AG04449 (cell line): ENCODE measurements at regions not wholly inside any gene's neighbourhood (a gene's known extent, or its start where the extent isn't known, plus 50 kb on each side); places are given as distances from the start of the nearest gene placed in this dataset.

Experiments used
- CTCF ChIA-PET: fragments of 350-600 bp; formaldehyde crosslinking; extraction: SDS; loops from one replicate; lab custom pipeline; 2021; ENCODE audit warnings: antibody characterized with exemption; lab: Yijun Ruan, JAX
- POLR2A ChIA-PET: fragments of 400-600, 350-600 bp; formaldehyde crosslinking; extraction: SDS; loops from one replicate; lab custom pipeline; 2020; ENCODE audit warnings: antibody characterized with exemption, inconsistent platforms; lab: Yijun Ruan, JAX
- DNase-seq: peaks from one replicate; pipeline ENCODE4 v3.0.0-alpha.2; 2010; ENCODE audit warnings: low read depth, low spot score
- H3K4me3 ChIP-seq: 2 replicates; pipeline ENCODE4 v1.5.1; 2011; ENCODE audit warnings: low read depth, mild to moderate bottlenecking, control low read depth, low read length
- CTCF ChIP-seq: IDR thresholded peaks from one replicate; pipeline ENCODE4 v1.5.1; 2011; ENCODE audit warnings: mild to moderate bottlenecking, moderate library complexity, low read length, control low read depth, inconsistent platforms; ENCODE audit not compliant: insufficient read depth; ENCODE audit errors: missing control alignments

- no peak for DNase-seq
- no peak overlapping the region for H3K4me3 ChIP-seq
- CTCF ChIA-PET = no interaction called here
- POLR2A ChIA-PET = no interaction called here
- TF ChIP-seq CTCF = no peak
These were observed 111.0 kb upstream of the NCOR2 start for GRCh38 chr12:124678421-124678893.

GRCh38 chr12:124677552-124678356 lies 110.3 kb upstream of the NCOR2 start:
- ChIA-PET POLR2A (no interaction called here), CTCF (interaction anchor here (1.5 kb wide), 1 partner anchor 11 kb away, joined by 3 read pairs; no protein-coding TSS in a partner anchor)
- H3K4me3 ChIP-seq = no peak overlapping the region
- no peak for TF ChIP-seq CTCF
- no peak for DNase-seq

GRCh38 chr12:124676714-124677462 lies 109.5 kb upstream of the NCOR2 start:
- DNase-seq = no peak
- CTCF ChIA-PET = interaction anchor here (1.5 kb wide), 1 partner anchor 12 kb away, joined by 3 read pairs; no protein-coding TSS in a partner anchor
- no peak overlapping the region; the same call in 1 of the 2 replicates for H3K4me3 ChIP-seq
- POLR2A ChIA-PET = interaction anchor here (0.5 kb wide), 1 partner anchor 36 kb away, joined by 3 read pairs; no protein-coding TSS in a partner anchor
- TF ChIP-seq CTCF = no peak

GRCh38 chr12:124675881-124676713 lies 108.7 kb upstream of the NCOR2 start:
- ChIA-PET POLR2A (interaction anchor here (0.5 kb wide), 1 partner anchor 36 kb away, joined by 3 read pairs; no protein-coding TSS in a partner anchor), CTCF (interaction anchor here (1.0 to 1.5 kb wide), 3 partner anchors 9 to 13 kb away, joined by 3 to 4 read pairs (median 3); no protein-coding TSS in a partner anchor)
- no peak for DNase-seq
- no peak for TF ChIP-seq CTCF
- no peak overlapping the region; the same call in 1 of the 2 replicates for H3K4me3 ChIP-seq

- no peak for TF ChIP-seq CTCF
- H3K4me3 ChIP-seq = no peak overlapping the region
- CTCF ChIA-PET = no interaction called here
- POLR2A ChIA-PET = no interaction called here
- no peak for DNase-seq
These were observed 107.5 kb upstream of the NCOR2 start for GRCh38 chr12:124674937-124675336.
